IMR-90 (cell line): ENCODE measurements at regions not wholly inside any gene's neighbourhood (a gene's known extent, or its start where the extent isn't known, plus 50 kb on each side); places are given as distances from the start of the nearest gene placed in this dataset.

ENCODE experiments used
- CTCF ChIP-seq: conservative IDR thresholded peaks from 2 replicates; pipeline ENCODE4 v1.5.1; 2012; ENCODE audit warnings: mild to moderate bottlenecking, low read depth, low read length, improper control_type of control experiment
- ELK1 ChIP-seq: fragments of 150-350 bp; IDR thresholded peaks from 2 replicates; pipeline ENCODE4 v1.6.1; 2016; ENCODE audit warnings: low read depth, mild to moderate bottlenecking, low read length, moderate library complexity, borderline replicate concordance
- FOS ChIP-seq: fragments of 150-350 bp; IDR thresholded peaks from 2 replicates; pipeline ENCODE4 v1.6.1; 2016; ENCODE audit warnings: low read depth, low read length
- MAFK ChIP-seq: IDR thresholded peaks from 2 replicates; pipeline ENCODE4 v1.6.1; 2012; ENCODE audit warnings: low read depth, low read length, improper control_type of control experiment
- MAZ ChIP-seq: IDR thresholded peaks from 2 replicates; pipeline ENCODE4 v1.6.1; 2012; ENCODE audit warnings: low read depth, mild to moderate bottlenecking, low read length, improper control_type of control experiment, moderate library complexity, borderline replicate concordance
- MXI1 ChIP-seq: IDR thresholded peaks from 2 replicates; pipeline ENCODE4 v1.6.1; 2012; ENCODE audit warnings: low read depth, mild to moderate bottlenecking, low read length, moderate library complexity, borderline replicate concordance
- POLR2A ChIP-seq: IDR thresholded peaks from 2 replicates; pipeline ENCODE4 v1.6.1; 2012; ENCODE audit warnings: mild to moderate bottlenecking, low read depth, low read length
- RCOR1 ChIP-seq: IDR thresholded peaks from 2 replicates; pipeline ENCODE4 v1.6.1; 2012; ENCODE audit warnings: mild to moderate bottlenecking, low read length, improper control_type of control experiment; ENCODE audit not compliant: insufficient replicate concordance
- RFX5 ChIP-seq: IDR thresholded peaks from 2 replicates; pipeline ENCODE4 v1.8.0; 2012; ENCODE audit warnings: low read depth, mild to moderate bottlenecking, low read length, moderate library complexity

- TF ChIP-seq POLR2A: no peak
- no peak for TF ChIP-seq CTCF
- TF ChIP-seq ELK1: no peak
- no peak for TF ChIP-seq MXI1
- TF ChIP-seq MAZ: no peak
- no peak for TF ChIP-seq RFX5
- no peak for TF ChIP-seq FOS
- TF ChIP-seq RCOR1: no peak
- TF ChIP-seq MAFK: no peak
Observed at GRCh38 chr2:160898581-160899307, 261.5 kb upstream of the TANK start.
